ENCODE measurements at regions not wholly inside any gene's neighbourhood (a gene's known extent, or its start where the extent isn't known, plus 50 kb on each side); places are given as distances from the start of the nearest gene placed in this dataset.
"Not testable (repeated sequence)": the region's sequence is repeated elsewhere in the genome, so short reads cannot be mapped to it uniquely, and the experiment has no call there.

DNA sequence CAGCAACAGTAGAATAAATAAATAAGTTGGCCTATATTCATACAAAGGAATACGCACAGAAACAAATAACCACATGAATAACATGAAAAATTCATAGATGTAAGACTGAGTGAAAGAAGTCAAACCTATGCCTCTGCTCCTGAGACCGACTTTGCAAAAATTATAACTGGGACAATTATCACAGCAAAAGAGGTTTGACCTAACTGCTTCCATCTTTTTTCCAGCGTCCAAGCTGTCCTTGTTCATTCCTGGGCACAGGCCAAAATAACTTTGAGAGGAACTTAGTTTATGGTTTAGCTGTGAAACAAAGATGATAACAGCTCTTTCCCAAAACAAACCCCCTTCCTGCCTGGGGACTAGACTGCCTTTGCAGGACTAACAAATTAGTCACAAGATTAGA is 109.6 kb upstream of the NBPF11 start:
- DNase-seq: not testable (repeated sequence)

DNA sequence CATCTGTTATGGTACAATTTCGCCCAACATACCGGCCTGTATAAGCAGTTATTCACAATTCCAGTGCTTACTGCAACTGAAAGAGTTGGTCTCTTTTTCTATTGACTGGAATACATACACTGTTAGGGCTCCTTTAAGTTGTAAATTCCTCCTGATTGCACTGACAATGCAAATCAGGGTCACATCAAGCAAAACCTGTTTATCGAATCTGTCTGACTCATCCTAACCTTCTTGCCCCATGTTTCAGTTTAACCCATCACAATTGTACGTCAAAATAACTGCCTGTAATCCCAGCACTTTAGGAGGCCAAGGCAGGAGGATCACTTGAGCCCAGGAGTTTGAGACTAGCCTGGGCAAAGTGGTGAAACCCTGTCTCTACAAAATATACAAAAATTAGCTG is 105.8 kb upstream of the NBPF11 start:
- DNase-seq: not testable (repeated sequence)

DNA sequence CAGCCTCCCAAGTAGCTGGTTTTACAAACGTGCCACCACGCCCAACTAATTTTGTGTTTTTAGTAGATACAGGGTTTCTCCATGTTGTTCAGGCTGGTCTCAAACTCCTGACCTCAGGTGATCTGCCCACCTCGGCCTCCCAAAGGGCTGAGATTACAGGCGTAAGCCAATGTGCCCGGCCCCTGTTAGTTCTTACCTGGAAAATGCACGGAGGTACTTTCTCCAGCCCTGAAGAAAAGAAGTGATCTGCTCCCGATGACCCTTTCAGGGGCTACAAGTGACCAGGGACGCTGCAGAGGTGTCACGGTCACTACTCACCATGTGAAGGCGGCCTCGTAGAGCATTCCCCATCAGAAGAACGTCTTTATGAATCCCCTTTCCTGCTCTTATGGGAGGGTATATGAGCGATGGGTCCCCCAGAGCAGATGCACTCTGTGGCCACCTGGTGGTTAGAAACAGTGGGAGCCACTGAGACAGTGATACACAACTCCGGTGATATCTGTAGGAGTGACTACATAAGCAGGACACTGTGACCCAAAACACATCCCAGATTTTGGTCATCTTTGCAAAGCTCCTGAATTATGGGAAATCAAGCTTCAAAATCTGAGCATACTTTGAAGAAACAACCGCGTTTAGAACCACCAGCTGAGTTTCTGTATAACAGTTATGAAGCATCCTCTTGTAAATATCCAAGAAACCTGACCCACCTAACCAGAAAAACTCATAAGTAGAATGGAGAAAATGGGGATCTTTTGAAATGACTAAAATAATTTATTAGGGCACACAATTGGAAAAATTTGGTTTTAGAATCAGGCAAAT is 102.7 kb upstream of the NBPF11 start:
- not testable (repeated sequence) for DNase-seq

- not testable (repeated sequence) for DNase-seq
Measured at GRCh38 chr1:148253808-148254207, 101.7 kb upstream of the NBPF11 start.

GRCh38 chr1:148248798-148249197 is 96.7 kb upstream of the NBPF11 start:
- not testable (repeated sequence) for DNase-seq

- DNase-seq: not testable (repeated sequence)
Measured at GRCh38 chr1:148246258-148246861, 94.3 kb upstream of the NBPF11 start.

DNA sequence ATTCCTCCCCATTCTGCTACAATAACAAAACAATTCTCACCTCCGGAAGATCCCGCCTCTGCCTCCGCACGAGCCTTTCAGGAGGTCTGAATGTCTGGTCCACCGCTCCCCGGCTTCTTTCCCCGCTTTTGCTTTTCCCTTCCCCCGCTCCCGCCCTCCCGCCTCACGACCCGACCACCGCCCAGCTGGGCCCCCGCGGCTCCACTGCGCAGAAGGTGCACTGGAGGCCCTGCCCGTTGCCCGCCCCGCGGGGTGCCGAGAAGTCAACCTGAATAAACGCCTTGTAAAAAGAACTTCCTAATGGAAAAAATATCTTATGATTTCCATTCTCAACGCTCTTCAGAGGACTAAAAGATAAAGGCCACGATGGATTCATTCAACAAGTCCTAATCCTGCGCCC is 93.8 kb upstream of the NBPF11 start:
- not testable (repeated sequence) for DNase-seq

DNA sequence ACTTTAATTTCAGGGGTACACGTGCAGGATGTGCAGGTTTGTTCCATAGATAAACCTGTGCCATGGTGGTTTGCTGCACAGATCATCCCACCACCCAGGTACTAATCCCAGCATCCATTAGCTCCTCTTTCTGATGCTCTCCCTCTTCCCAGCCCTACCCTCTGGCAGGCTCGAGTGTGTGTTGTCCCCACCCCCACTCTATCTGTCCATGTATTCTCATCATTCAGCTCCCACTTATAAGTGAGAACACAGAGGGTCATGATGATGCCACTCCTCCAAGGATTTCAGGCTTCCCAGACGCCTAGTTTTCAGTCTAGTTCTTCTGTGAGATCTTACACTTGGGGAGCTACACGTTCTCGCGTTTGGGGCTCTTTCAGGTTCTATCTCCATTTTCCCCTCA is 93.4 kb upstream of the NBPF11 start:
- not testable (repeated sequence) for DNase-seq

GRCh38 chr1:148233250-148233649 is 81.2 kb upstream of the NBPF11 start:
- not testable (repeated sequence) for DNase-seq

DNA sequence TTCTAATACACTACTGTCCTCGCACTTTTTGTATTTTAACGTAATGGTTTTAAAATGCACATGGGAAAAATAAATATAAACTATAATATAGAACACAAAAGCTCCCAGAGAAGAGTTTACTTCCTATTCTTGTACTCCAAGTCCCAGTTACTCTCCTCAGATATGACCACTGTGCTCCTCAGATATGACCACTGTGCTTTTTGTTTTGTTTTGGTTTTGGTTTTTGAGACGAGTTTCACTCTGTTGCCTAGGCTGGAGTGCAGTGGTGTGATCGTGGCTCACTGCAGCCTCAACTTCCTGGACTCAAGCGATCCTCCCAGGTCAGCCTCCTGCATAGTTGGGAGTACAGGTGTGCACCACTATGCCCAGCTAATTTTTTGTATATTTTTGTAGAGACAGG is 76.8 kb upstream of the NBPF11 start:
- not testable (repeated sequence) for DNase-seq

DNA sequence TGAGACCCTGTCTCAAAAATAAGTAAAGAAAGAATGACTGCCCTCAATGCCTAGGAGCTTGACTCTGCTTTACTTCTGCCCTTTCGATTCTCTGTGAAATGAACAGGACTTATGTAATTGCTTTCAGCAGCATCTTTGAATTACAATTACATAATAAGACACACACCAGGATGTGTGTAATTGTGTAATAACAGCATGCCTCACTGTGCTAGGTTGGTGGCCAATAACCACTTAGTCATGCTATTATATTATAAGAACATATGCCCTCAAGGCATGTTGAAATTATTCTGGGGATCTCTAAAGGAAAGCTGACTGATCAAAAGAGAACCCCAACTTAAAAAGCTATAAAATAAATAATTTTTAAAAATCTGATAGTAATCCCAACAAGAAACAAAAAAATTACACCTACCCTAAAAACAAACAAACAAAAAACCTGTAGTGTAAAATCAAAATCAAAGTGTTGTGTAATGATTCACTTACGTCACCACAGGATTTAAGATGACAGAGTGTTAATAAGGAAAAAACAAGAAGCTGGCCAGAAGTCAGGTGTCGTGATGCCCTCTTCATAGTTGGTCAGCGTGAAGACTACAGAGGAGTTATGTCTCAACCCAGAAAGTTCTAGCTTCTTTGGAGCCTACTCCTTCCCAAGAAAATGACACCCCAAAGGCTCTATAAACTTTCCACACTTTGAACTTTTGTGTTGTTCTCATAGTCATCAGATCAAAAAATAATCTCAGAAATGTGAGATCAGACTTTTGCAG is 70.5 kb upstream of the NBPF11 start:
- not testable (repeated sequence) for DNase-seq

- DNase-seq: not testable (repeated sequence)
Measured at GRCh38 chr1:148221593-148221992, 69.5 kb upstream of the NBPF11 start.

DNA sequence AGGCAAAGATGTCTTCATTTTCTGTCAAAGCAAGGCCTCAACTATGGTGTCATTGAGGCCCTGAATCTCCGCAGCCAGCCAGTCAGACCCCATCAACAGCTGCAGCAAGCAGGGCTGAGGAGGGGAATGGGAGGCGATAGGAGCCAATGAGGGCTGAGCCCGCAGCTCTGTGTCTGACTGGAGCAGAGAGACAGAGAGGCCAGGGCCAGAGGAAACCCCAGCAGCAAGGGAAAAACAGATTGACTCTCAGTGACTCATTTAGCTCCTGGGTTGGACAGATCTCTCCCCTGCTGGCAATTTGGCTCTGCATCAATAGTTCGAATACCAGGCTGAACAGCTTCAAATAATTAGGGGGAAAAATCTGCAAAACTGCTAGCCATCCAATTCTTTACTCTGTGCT is 67.1 kb upstream of the NBPF11 start:
- DNase-seq: not testable (repeated sequence)

- DNase-seq: not testable (repeated sequence)
Measured at GRCh38 chr1:148211191-148211590, 59.1 kb upstream of the NBPF11 start.

- not testable (repeated sequence) for DNase-seq
Measured at GRCh38 chr1:148210624-148211023, 58.5 kb upstream of the NBPF11 start.

- DNase-seq: not testable (repeated sequence)
Measured at GRCh38 chr1:148210166-148210565, 58.1 kb upstream of the NBPF11 start.

GRCh38 chr1:148202013-148202412 is 49.9 kb upstream of the NBPF11 start:
- DNase-seq: not testable (repeated sequence)
